ENCODE measurements at regions not wholly inside any gene's neighbourhood (a gene's known extent, or its start where the extent isn't known, plus 50 kb on each side); places are given as distances from the start of the nearest gene placed in this dataset.

DNA sequence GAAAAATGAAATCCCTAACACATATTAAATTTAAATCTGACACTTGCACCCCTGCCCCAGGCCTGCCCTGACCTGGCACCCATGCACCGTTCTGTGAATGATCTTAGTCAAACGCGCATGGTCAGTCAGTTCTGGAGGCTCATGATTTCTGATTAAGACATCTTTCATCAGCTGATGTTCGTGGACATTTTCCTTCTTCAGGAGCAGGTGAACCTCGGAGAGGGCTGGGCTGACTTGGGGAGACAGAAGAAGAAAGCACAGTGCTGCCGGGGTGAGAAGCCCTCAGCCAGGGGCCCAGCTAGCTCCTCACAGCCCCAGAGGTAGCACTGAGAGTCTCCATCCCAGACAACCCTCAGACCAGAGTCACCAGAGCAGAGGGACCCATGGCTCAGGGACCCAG, 134.5 kb upstream of the AJAP1 start:
- H3K9ac ChIP-seq (ENCODE audit: low read depth, low read length): no peak overlapping the region
- H3K4me2 ChIP-seq (ENCODE audit: insufficient read depth, low read length): no peak overlapping the region
- no peak overlapping the region for H3K4me3 ChIP-seq (ENCODE audit: low read depth in 1 of 2, low read length in 2 of 2)
- H3K79me2 ChIP-seq (ENCODE audit: insufficient read depth, low read length): no peaks in the 10 kb centered on the region
- no peak overlapping the region for H3K27ac ChIP-seq (ENCODE audit: low read length)
- H4K20me1 ChIP-seq (ENCODE audit: insufficient read depth, low read length): no peaks in the 10 kb centered on the region
- TF ChIP-seq EZH2 (IDR thresholded peaks at IDR 0.05; ENCODE audit: borderline replicate concordance, low read depth, low read length, severe bottlenecking) (no peak), CTCF (IDR thresholded peaks at IDR 0.05; ENCODE audit: borderline replicate concordance, extremely low read depth, low read length, poor library complexity, severe bottlenecking) (no peak)
- no peak for ATAC-seq (ENCODE audit: insufficient read depth, low read depth)
- no peak for DNase-seq
- no peaks in the 10 kb centered on the region for H3K4me1 ChIP-seq (ENCODE audit: insufficient read depth, low read length)
- H3K27me3 ChIP-seq (ENCODE audit: insufficient read depth, low read length, poor library complexity): no peaks in the 10 kb centered on the region
- no peaks in the 10 kb centered on the region for H3K9me3 ChIP-seq (ENCODE audit: insufficient read depth, low read length, severe bottlenecking)
- no peak overlapping the region for H2AFZ ChIP-seq (ENCODE audit: low read depth, low read length)
- H3K36me3 ChIP-seq (ENCODE audit: insufficient read depth, low read length): no peaks in the 10 kb centered on the region

- H3K27me3 ChIP-seq (ENCODE audit: insufficient read depth, low read length, poor library complexity): no peaks in the 10 kb centered on the region
- TF ChIP-seq CTCF (IDR thresholded peaks at IDR 0.05; ENCODE audit: borderline replicate concordance, extremely low read depth, low read length, poor library complexity, severe bottlenecking) (no peak), EZH2 (IDR thresholded peaks at IDR 0.05; ENCODE audit: borderline replicate concordance, low read depth, low read length, severe bottlenecking) (no peak)
Observed at GRCh38 chr1:4523551-4523950, 130.9 kb upstream of the AJAP1 start.

GRCh38 chr1:4526747-4527146, 127.7 kb upstream of the AJAP1 start:
- H3K4me1 ChIP-seq (ENCODE audit: insufficient read depth, low read length): no peaks in the 10 kb centered on the region
- no peak overlapping the region for H3K4me3 ChIP-seq (ENCODE audit: low read depth in 1 of 2, low read length in 2 of 2)
- no peaks in the 10 kb centered on the region for H3K27me3 ChIP-seq (ENCODE audit: insufficient read depth, low read length, poor library complexity)
- no peaks in the 10 kb centered on the region for H3K79me2 ChIP-seq (ENCODE audit: insufficient read depth, low read length)
- no peak overlapping the region for H3K27ac ChIP-seq (ENCODE audit: low read length)
- no peak overlapping the region for H2AFZ ChIP-seq (ENCODE audit: low read depth, low read length)
- no peak for ATAC-seq (ENCODE audit: insufficient read depth, low read depth)
- H4K20me1 ChIP-seq (ENCODE audit: insufficient read depth, low read length): no peaks in the 10 kb centered on the region
- no peaks in the 10 kb centered on the region for H3K36me3 ChIP-seq (ENCODE audit: insufficient read depth, low read length)
- DNase-seq: no peak
- H3K4me2 ChIP-seq (ENCODE audit: insufficient read depth, low read length): no peak overlapping the region
- H3K9ac ChIP-seq (ENCODE audit: low read depth, low read length): no peak overlapping the region
- TF ChIP-seq CTCF (IDR thresholded peaks at IDR 0.05; ENCODE audit: borderline replicate concordance, extremely low read depth, low read length, poor library complexity, severe bottlenecking) (no peak), EZH2 (IDR thresholded peaks at IDR 0.05; ENCODE audit: borderline replicate concordance, low read depth, low read length, severe bottlenecking) (no peak)
- H3K9me3 ChIP-seq (ENCODE audit: insufficient read depth, low read length, severe bottlenecking): no peaks in the 10 kb centered on the region

More at GRCh38 chr1:4523551-4523950, 130.9 kb upstream of the AJAP1 start:
- no peak overlapping the region for H3K4me3 ChIP-seq (ENCODE audit: low read depth in 1 of 2, low read length in 2 of 2)
- H3K79me2 ChIP-seq (ENCODE audit: insufficient read depth, low read length): no peaks in the 10 kb centered on the region
- no peaks in the 10 kb centered on the region for H3K4me1 ChIP-seq (ENCODE audit: insufficient read depth, low read length)
- H2AFZ ChIP-seq (ENCODE audit: low read depth, low read length): no peak overlapping the region
- ATAC-seq (ENCODE audit: insufficient read depth, low read depth) (no peak), DNase-seq (no peak)
- no peak overlapping the region for H3K4me2 ChIP-seq (ENCODE audit: insufficient read depth, low read length)
- no peak overlapping the region for H3K27ac ChIP-seq (ENCODE audit: low read length)
- H3K36me3 ChIP-seq (ENCODE audit: insufficient read depth, low read length): no peaks in the 10 kb centered on the region
- H3K9me3 ChIP-seq (ENCODE audit: insufficient read depth, low read length, severe bottlenecking): no peaks in the 10 kb centered on the region
- no peaks in the 10 kb centered on the region for H4K20me1 ChIP-seq (ENCODE audit: insufficient read depth, low read length)
- H3K9ac ChIP-seq (ENCODE audit: low read depth, low read length): no peak overlapping the region

- Histone ChIP-seq H3K27ac (ENCODE audit: low read length) (no peak overlapping the region), H3K9me3 (ENCODE audit: insufficient read depth, low read length, severe bottlenecking) (no peaks in the 10 kb centered on the region), H3K27me3 (ENCODE audit: insufficient read depth, low read length, poor library complexity) (no peaks in the 10 kb centered on the region), H3K79me2 (ENCODE audit: insufficient read depth, low read length) (no peaks in the 10 kb centered on the region), H2AFZ (ENCODE audit: low read depth, low read length) (no peak overlapping the region), H3K4me2 (ENCODE audit: insufficient read depth, low read length) (no peak overlapping the region), H3K9ac (ENCODE audit: low read depth, low read length) (no peak overlapping the region), H3K4me3 (ENCODE audit: low read depth in 1 of 2, low read length in 2 of 2) (no peak overlapping the region), H3K36me3 (ENCODE audit: insufficient read depth, low read length) (no peaks in the 10 kb centered on the region), H4K20me1 (ENCODE audit: insufficient read depth, low read length) (no peaks in the 10 kb centered on the region), H3K4me1 (ENCODE audit: insufficient read depth, low read length) (no peaks in the 10 kb centered on the region)
- no peak for DNase-seq
- ATAC-seq (ENCODE audit: insufficient read depth, low read depth): no peak
- TF ChIP-seq EZH2 (IDR thresholded peaks at IDR 0.05; ENCODE audit: borderline replicate concordance, low read depth, low read length, severe bottlenecking): no peak
- TF ChIP-seq CTCF (IDR thresholded peaks at IDR 0.05; ENCODE audit: borderline replicate concordance, extremely low read depth, low read length, poor library complexity, severe bottlenecking): no peak
Observed at GRCh38 chr1:4527819-4528218, 126.6 kb upstream of the AJAP1 start.

All from DND-41 (cell line).